Suprapubic skin (tissue), 4 donors: ENCODE measurements at regions not wholly inside any gene's neighbourhood (a gene's known extent, or its start where the extent isn't known, plus 50 kb on each side); places are given as distances from the start of the nearest gene placed in this dataset.

Experiments used
- DNase-seq, 2 donors: peaks; one replicate each; pipeline ENCODE4 v3.0.0-alpha.2; 2019; ENCODE audit warnings: low spot score in 2 of 2
- H3K27ac ChIP-seq: fragments of 200-600 bp; sonication (generic); one replicate; pipeline ENCODE4 v1.5.1; 2019
- H3K27me3 ChIP-seq: fragments of 200-600 bp; sonication (generic); one replicate; pipeline ENCODE4 v1.5.1; 2019
- H3K36me3 ChIP-seq: fragments of 200-600 bp; sonication (generic); one replicate; pipeline ENCODE4 v1.5.1; 2019
- H3K4me1 ChIP-seq: fragments of 200-600 bp; sonication (generic); one replicate; pipeline ENCODE4 v1.5.1; 2019
- H3K4me3 ChIP-seq: fragments of 200-600 bp; sonication (generic); one replicate; pipeline ENCODE4 v1.5.1; 2019; ENCODE audit warnings: mild to moderate bottlenecking
- H3K9me3 ChIP-seq: fragments of 200-600 bp; sonication (generic); one replicate; pipeline ENCODE4 v1.5.1; 2019
- EP300 ChIP-seq: sonication (generic); formaldehyde crosslinking; IDR thresholded peaks from one replicate; pipeline ENCODE4 v1.6.1; 2017; ENCODE audit warnings: antibody characterized with exemption
- POLR2A ChIP-seq, 2 donors: fragments of 450-650 bp; IDR thresholded peaks; one replicate each; pipeline ENCODE4 v1.6.1; 2017; ENCODE audit warnings: antibody characterized with exemption in 2 of 2, mild to moderate bottlenecking in 2 of 2, moderate library complexity in 2 of 2
- POLR2AphosphoS5 ChIP-seq, 3 donors: sonication (generic); formaldehyde crosslinking; IDR thresholded peaks; one replicate each; pipeline ENCODE4 v1.6.1; 2017; ENCODE audit warnings: antibody characterized with exemption in 3 of 3
- WGBS: methylation state at CpG from one replicate; pipeline ENCODE4 v1.1.5; 2018; 5-methylcytosine and 5-hydroxymethylcytosine counted together
- TF ChIP-seq, protein P1 (sequence below), 2 donors: fragments of 200-600 bp in 1 of 2; fragments of 450-650 bp in 1 of 2; sonication (generic) in 1 of 2; IDR thresholded peaks; one replicate each; pipeline ENCODE4 v1.5.1; 2016 to 2019; ENCODE audit warnings: antibody characterized with exemption in 2 of 2, mild to moderate bottlenecking in 1 of 2, moderate library complexity in 1 of 2

GRCh38 chr1:59143811-59144210 lies 153.1 kb upstream of the FGGY start:
- no peak overlapping the region for H3K4me3 ChIP-seq
- peaks cover 34% of the 10 kb centered on the region for H3K4me1 ChIP-seq
- no peaks in the 10 kb centered on the region for H3K36me3 ChIP-seq
- no peaks in the 10 kb centered on the region for H3K9me3 ChIP-seq
- TF ChIP-seq POLR2AphosphoS5 (IDR thresholded peaks at IDR 0.05), result no peak
- TF ChIP-seq EP300, result no peak
- no peak for TF ChIP-seq POLR2A (IDR thresholded peaks at IDR 0.05)
- TF ChIP-seq, protein P1, sequence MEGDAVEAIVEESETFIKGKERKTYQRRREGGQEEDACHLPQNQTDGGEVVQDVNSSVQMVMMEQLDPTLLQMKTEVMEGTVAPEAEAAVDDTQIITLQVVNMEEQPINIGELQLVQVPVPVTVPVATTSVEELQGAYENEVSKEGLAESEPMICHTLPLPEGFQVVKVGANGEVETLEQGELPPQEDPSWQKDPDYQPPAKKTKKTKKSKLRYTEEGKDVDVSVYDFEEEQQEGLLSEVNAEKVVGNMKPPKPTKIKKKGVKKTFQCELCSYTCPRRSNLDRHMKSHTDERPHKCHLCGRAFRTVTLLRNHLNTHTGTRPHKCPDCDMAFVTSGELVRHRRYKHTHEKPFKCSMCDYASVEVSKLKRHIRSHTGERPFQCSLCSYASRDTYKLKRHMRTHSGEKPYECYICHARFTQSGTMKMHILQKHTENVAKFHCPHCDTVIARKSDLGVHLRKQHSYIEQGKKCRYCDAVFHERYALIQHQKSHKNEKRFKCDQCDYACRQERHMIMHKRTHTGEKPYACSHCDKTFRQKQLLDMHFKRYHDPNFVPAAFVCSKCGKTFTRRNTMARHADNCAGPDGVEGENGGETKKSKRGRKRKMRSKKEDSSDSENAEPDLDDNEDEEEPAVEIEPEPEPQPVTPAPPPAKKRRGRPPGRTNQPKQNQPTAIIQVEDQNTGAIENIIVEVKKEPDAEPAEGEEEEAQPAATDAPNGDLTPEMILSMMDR (IDR thresholded peaks at IDR 0.05), result no peak
- H3K27ac ChIP-seq, result no peak overlapping the region
- H3K27me3 ChIP-seq, result no peaks in the 10 kb centered on the region
- DNase-seq, result no peak
- 72% methylated on average over 2 of the region's 2 CpGs for WGBS

DNA sequence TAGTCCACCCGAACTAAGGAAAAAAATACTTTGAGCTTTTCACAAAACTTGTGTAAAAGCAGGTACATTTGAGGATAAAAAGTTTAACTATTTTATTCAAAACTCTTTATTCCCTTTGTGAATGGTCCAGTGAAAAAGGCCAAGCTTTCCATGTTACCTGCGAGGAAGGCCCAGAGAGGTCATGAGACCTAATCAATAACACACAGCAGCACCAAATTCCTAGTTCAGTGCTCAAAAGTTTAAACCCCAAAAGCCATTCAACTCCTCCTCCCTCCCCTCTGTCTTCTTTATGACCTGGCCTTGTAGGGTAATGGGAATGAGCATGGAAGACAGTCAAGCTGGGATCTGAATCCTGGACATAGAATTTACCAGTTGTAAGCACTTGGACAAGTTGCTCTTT lies 151.9 kb upstream of the FGGY start:
- H3K4me1 ChIP-seq, result peaks cover 34% of the 10 kb centered on the region
- 91% methylated on average over 2 of the region's 2 CpGs for WGBS
- no peak overlapping the region for H3K4me3 ChIP-seq
- H3K36me3 ChIP-seq, result no peaks in the 10 kb centered on the region
- TF ChIP-seq, protein P1 (IDR thresholded peaks at IDR 0.05), result no peak
- TF ChIP-seq EP300 (no peak), POLR2AphosphoS5 (IDR thresholded peaks at IDR 0.05) (no peak), POLR2A (IDR thresholded peaks at IDR 0.05) (no peak)
- H3K27ac ChIP-seq, result no peak overlapping the region
- H3K9me3 ChIP-seq, result no peaks in the 10 kb centered on the region
- no peak for DNase-seq
- no peaks in the 10 kb centered on the region for H3K27me3 ChIP-seq

- DNase-seq, result no peak
- Histone ChIP-seq H3K27me3 (no peaks in the 10 kb centered on the region), H3K4me3 (no peak overlapping the region), H3K27ac (no peak overlapping the region), H3K36me3 (no peaks in the 10 kb centered on the region), H3K9me3 (no peaks in the 10 kb centered on the region), H3K4me1 (peaks cover 38% of the 10 kb centered on the region)
- no peak for TF ChIP-seq POLR2A (IDR thresholded peaks at IDR 0.05)
- 86% methylated on average over 4 of the region's 4 CpGs for whole genome bisulfite sequencing
Observed at GRCh38 chr1:59146056-59146455, 150.8 kb upstream of the FGGY start.

DNA sequence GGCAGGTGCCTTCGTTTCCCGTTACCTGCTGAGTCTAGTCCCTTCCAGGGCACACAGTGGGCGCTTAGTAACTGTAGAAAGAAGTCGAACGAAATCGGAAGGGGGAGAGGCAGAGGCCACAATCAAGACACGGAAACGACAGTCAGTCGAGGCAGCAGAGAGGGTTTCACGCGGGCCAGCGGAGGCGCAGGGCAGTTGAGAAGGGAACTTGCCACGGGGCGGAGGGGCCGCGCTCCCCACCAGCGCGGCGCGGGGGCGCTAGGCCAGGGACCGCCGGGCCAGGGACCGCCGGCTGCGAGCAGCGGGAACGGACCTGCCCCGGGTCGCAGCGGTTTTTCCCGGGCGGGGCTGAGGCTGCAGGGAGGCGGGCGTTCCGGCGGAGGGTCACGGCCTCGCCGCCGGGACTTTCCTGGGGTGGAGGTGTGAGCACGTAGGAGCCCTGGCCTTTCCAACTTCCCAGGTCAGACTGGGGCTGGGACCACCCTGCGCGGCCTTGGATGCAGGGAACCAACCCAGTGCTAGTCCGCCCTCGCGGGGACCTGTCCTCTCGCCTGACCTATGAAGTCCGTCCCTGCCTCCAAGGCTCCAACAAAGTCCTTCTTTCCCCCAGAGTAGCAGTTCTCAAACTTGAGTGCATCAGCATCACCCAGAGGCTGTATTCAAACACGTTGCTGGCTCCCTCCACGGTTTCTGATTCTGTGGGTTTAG lies 150.1 kb upstream of the FGGY start:
- TF ChIP-seq POLR2A (IDR thresholded peaks at IDR 0.05), result peak in 1 of 2 donors; percentile 26
- TF ChIP-seq EP300, result no peak
- TF ChIP-seq, protein P1 (IDR thresholded peaks at IDR 0.05), result peak in 1 of 2 donors; percentile 10
- TF ChIP-seq POLR2AphosphoS5 (IDR thresholded peaks at IDR 0.05), result no peak
- Histone ChIP-seq H3K4me1 (peaks cover 43% of the 10 kb centered on the region), H3K36me3 (no peaks in the 10 kb centered on the region), H3K27ac (peak overlapping the region; percentile 28), H3K9me3 (no peaks in the 10 kb centered on the region), H3K27me3 (no peaks in the 10 kb centered on the region), H3K4me3 (peak overlapping the region; percentile 50)
- DNase-seq, result peak; percentile 75 to 81
- WGBS, result 8% methylated on average over 33 of the region's 52 CpGs

GRCh38 chr1:59149435-59149834 lies 147.5 kb upstream of the FGGY start:
- peaks cover 22% of the 10 kb centered on the region for H3K4me1 ChIP-seq
- no peak overlapping the region for H3K27ac ChIP-seq
- no peaks in the 10 kb centered on the region for H3K36me3 ChIP-seq
- no peaks in the 10 kb centered on the region for H3K27me3 ChIP-seq
- H3K9me3 ChIP-seq, result no peaks in the 10 kb centered on the region
- 98% methylated on average over 5 of the region's 5 CpGs for WGBS
- H3K4me3 ChIP-seq, result no peak overlapping the region
- no peak for DNase-seq
- TF ChIP-seq, protein P1 (IDR thresholded peaks at IDR 0.05), result no peak
- TF ChIP-seq EP300 (no peak), POLR2AphosphoS5 (IDR thresholded peaks at IDR 0.05) (no peak), POLR2A (IDR thresholded peaks at IDR 0.05) (no peak)
